Mammary epithelial cell (primary cell): ENCODE measurements at regions not wholly inside any gene's neighbourhood (a gene's known extent, or its start where the extent isn't known, plus 50 kb on each side); places are given as distances from the start of the nearest gene placed in this dataset.

ENCODE experiments used
- EZH2 ChIP-seq: IDR thresholded peaks from 2 replicates; pipeline ENCODE4 v1.6.1; 2012; ENCODE audit warnings: low read length, inconsistent platforms, borderline replicate concordance
- TF ChIP-seq, protein P1 (sequence below), 2 donors: IDR thresholded peaks in 1 of 2; conservative IDR thresholded peaks in 1 of 2; 2 replicates each; pipeline ENCODE4 v1.5.1; 2011 to 2012; ENCODE audit warnings: inconsistent platforms in 2 of 2, low read length in 2 of 2, mild to moderate bottlenecking in 2 of 2, control low read depth in 1 of 2, low read depth in 1 of 2; ENCODE audit not compliant: insufficient read depth in 1 of 2; ENCODE audit errors: extremely low read depth in 1 of 2

DNA sequence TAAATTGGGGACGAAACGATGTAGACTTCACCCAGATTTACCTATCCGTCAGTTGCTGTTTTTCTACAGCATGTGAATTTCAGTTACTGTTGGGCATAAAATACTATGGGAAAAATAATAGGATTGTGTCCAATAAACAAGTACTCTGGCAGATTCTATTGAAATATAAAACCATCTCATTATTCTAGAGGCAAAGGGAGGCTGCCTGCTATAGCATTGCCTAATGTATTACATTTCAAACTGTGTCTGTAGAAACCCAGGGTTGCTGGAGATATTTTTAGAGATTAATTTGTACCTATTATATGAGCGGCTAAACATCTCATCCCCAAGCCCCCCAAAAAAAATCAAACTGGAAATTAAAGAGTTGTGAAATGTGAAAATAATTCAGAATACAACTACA is 159.6 kb upstream of the IL12A start:
- TF ChIP-seq, protein P1, sequence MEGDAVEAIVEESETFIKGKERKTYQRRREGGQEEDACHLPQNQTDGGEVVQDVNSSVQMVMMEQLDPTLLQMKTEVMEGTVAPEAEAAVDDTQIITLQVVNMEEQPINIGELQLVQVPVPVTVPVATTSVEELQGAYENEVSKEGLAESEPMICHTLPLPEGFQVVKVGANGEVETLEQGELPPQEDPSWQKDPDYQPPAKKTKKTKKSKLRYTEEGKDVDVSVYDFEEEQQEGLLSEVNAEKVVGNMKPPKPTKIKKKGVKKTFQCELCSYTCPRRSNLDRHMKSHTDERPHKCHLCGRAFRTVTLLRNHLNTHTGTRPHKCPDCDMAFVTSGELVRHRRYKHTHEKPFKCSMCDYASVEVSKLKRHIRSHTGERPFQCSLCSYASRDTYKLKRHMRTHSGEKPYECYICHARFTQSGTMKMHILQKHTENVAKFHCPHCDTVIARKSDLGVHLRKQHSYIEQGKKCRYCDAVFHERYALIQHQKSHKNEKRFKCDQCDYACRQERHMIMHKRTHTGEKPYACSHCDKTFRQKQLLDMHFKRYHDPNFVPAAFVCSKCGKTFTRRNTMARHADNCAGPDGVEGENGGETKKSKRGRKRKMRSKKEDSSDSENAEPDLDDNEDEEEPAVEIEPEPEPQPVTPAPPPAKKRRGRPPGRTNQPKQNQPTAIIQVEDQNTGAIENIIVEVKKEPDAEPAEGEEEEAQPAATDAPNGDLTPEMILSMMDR (conservative IDR thresholded peaks at IDR 0.05 in 1 of 2, IDR thresholded peaks at IDR 0.05 in 1 of 2; ENCODE audit: extremely low read depth in 1 of 2, insufficient read depth in 1 of 2, low read depth in 1 of 2, low read length in 2 of 2) = no peak
- no peak for TF ChIP-seq EZH2
